ENCODE measurements at regions not wholly inside any gene's neighbourhood (a gene's known extent, or its start where the extent isn't known, plus 50 kb on each side); places are given as distances from the start of the nearest gene placed in this dataset.

- H3K4me3 ChIP-seq (ENCODE audit: low read length): peak overlapping the region; percentile 44
- DNase-seq (ENCODE audit: low read depth): no peak
- TF ChIP-seq CTCF (conservative IDR thresholded peaks at IDR 0.05; ENCODE audit: low read depth, low read length): no peak
Measured at GRCh38 chr7:32298408-32299132, 191.6 kb downstream of the LSM5 start.

- H3K4me3 ChIP-seq (ENCODE audit: low read length): no peak overlapping the region
- no peak for DNase-seq (ENCODE audit: low read depth)
- TF ChIP-seq CTCF (conservative IDR thresholded peaks at IDR 0.05; ENCODE audit: low read depth, low read length): no peak
Measured at GRCh38 chr7:32293833-32294232, 196.3 kb downstream of the LSM5 start.

- no peak overlapping the region for H3K4me3 ChIP-seq (ENCODE audit: low read length)
- no peak for DNase-seq (ENCODE audit: low read depth)
- no peak for TF ChIP-seq CTCF (conservative IDR thresholded peaks at IDR 0.05; ENCODE audit: low read depth, low read length)
Measured at GRCh38 chr7:32289651-32290414, 200.3 kb downstream of the LSM5 start.

GRCh38 chr7:32285698-32286097 lies 204.5 kb downstream of the LSM5 start:
- no peak for DNase-seq (ENCODE audit: low read depth)
- no peak overlapping the region for H3K4me3 ChIP-seq (ENCODE audit: low read length)
- TF ChIP-seq CTCF (conservative IDR thresholded peaks at IDR 0.05; ENCODE audit: low read depth, low read length): no peak

- TF ChIP-seq CTCF (conservative IDR thresholded peaks at IDR 0.05; ENCODE audit: low read depth, low read length): no peak
- H3K4me3 ChIP-seq (ENCODE audit: low read length): no peak overlapping the region
- DNase-seq (ENCODE audit: low read depth): no peak
Measured at GRCh38 chr7:32283546-32283945, 206.6 kb downstream of the LSM5 start.

GRCh38 chr7:32279500-32279899 lies 209.3 kb upstream of the PDE1C start:
- no peak overlapping the region for H3K4me3 ChIP-seq (ENCODE audit: low read length)
- no peak for TF ChIP-seq CTCF (conservative IDR thresholded peaks at IDR 0.05; ENCODE audit: low read depth, low read length)
- DNase-seq (ENCODE audit: low read depth): no peak

Measured in retinal pigment epithelial cell (primary cell).